ENCODE measurements at regions not wholly inside any gene's neighbourhood (a gene's known extent, or its start where the extent isn't known, plus 50 kb on each side); places are given as distances from the start of the nearest gene placed in this dataset.

DNA sequence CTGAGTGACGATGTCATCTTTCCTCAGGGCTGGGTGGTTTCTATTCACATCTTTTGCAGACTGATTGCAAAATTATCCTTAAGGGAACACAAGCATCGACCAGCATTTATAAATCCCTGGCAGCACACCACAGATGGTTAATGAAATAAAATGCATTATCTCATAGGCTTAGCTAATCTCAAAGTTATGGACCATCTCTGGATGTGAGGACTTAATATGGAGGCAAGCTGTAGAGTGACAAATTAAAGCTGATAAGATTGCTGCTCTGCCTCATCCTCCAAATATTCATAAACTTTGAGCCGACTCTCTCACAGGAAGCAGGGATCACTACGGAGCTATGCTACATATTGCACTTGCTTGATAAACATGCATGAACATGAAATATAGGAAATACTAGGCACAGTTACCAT lies 663.2 kb upstream of the RGMB start:
- no peak for ATAC-seq (replicated peaks in 1 of 2)
- peaks cover 0 to 2% of the 10 kb centered on the region in 2 donors for H3K9me3 Mint-ChIP-seq
- H3K4me1 Mint-ChIP-seq (ENCODE audit: low read depth): no peaks in the 10 kb centered on the region
- H3K4me3 Mint-ChIP-seq: no peak overlapping the region
- no peak for DNase-seq
- no peaks in the 10 kb centered on the region for H3K27me3 Mint-ChIP-seq (ENCODE audit: low read depth)
- no peak overlapping the region for H3K27ac Mint-ChIP-seq
- no peaks in the 10 kb centered on the region for H3K36me3 Mint-ChIP-seq (ENCODE audit: insufficient read depth in 2 of 2)

DNA sequence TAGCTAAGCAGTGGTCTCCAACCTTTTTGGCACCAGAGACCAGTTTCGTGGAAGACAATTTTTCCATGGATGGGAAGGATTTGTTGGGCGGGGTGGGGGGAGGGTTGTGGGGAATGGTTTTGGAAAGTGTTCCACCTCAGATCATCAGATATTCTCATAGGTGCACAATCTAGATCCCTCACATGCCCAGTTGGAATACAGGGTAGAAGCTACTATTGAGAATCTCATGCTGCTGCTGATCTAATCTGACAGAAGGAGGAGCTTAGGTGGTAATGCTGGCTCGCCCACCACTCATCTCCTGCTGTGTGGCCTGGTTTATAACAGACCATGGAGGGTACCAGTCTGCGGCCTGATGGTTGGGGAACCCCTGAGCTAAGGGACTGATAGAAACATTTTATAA lies 662.7 kb upstream of the RGMB start:
- DNase-seq: no peak
- Mint-ChIP-seq H3K27ac (no peak overlapping the region), H3K4me1 (ENCODE audit: low read depth) (no peaks in the 10 kb centered on the region), H3K27me3 (ENCODE audit: low read depth) (no peaks in the 10 kb centered on the region), H3K36me3 (ENCODE audit: insufficient read depth in 2 of 2) (no peaks in the 10 kb centered on the region), H3K9me3 (peaks cover 0 to 2% of the 10 kb centered on the region in 2 donors), H3K4me3 (no peak overlapping the region)
- ATAC-seq (replicated peaks in 1 of 2): no peak

DNA sequence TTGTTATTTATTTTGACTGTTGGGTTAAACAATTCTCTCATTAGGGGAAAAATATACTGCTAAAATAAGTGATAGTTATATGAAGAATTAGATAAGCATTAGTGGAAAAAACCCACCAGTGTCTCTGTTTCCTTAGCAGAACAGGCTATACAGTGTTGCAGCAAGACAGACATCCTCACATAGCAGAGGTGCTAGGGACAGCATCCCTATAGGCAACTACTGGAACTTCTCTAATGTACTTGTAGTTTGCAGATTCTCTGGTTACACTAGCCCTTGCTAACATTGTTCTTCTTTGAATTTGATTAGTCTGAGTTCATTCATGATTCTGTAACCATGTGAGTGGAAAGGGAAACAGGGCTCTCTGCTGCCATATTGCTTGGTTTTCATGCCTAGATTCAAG lies 661.8 kb upstream of the RGMB start:
- Mint-ChIP-seq H3K9me3 (peaks cover 0 to 2% of the 10 kb centered on the region in 2 donors), H3K27me3 (ENCODE audit: low read depth) (no peaks in the 10 kb centered on the region), H3K4me3 (no peak overlapping the region), H3K27ac (no peak overlapping the region), H3K36me3 (ENCODE audit: insufficient read depth in 2 of 2) (no peaks in the 10 kb centered on the region), H3K4me1 (ENCODE audit: low read depth) (no peaks in the 10 kb centered on the region)
- DNase-seq (no peak), ATAC-seq (replicated peaks in 1 of 2) (no peak)

DNA sequence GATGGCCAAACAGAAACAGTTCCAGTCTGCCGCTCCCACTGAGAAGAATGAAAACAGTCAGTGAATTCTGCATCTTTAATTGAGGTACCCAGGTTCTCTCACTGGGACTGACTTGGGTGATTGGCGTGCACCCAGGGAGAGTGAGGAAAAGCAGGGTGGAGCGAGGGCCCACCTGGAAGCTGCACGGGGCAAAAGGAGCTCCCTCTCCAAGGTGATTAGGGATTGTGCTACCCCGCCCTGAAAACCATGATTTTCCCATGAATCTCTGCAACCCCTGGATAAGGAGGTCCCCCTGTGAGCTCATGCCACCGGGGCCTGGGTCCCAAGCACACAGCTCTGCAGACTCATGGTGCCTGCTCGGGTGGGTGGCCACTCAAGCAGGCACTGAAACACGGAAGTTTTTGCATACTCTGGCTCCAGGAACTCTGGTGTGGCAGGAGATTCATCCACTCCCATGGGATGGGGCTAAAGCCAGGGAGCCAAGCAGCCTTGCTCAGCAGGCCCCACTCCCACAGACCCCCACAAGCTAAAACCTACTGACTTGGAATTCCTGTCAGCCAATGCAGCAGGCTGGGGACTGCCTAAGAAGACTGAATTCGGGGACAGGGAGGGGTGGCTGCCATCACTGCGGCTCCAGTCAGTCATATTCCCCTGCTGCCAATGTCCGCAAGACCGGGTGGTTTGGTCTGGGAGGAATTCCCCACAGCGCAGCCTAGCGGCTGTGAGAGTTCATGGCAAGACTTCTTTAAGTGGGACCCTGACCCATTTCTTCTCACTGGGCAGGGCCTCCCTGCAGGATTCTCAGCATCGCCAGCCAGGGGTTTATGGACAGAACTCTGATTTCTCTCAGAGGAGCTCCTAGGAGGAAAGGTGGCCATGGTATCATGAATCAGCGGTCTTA lies 652.2 kb upstream of the RGMB start:
- Mint-ChIP-seq H3K4me1 (ENCODE audit: low read depth) (no peaks in the 10 kb centered on the region), H3K27ac (no peak overlapping the region), H3K4me3 (no peak overlapping the region), H3K27me3 (ENCODE audit: low read depth) (no peaks in the 10 kb centered on the region), H3K36me3 (ENCODE audit: insufficient read depth in 2 of 2) (no peaks in the 10 kb centered on the region), H3K9me3 (peaks cover 0 to 2% of the 10 kb centered on the region in 2 donors)
- no peak for ATAC-seq (replicated peaks in 1 of 2)
- DNase-seq: no peak

DNA sequence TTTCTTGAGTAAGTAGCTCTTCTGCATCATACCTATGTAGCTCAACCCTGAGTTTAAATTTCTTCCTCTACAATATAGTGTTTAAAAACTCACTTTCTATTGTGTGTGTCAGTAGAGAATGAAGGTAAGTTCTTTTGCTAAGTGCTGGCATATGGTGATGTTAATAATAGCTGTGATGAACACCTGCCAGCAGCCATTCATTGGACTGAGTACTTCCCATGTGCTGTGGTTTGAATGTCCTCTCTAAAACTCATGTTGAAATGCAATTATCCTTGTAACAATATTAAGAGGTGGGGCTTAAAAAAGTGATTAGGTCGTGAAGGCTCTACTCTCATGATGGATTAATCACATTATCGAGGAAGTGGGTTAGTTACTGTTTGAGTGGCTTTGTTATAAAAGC lies 645.2 kb upstream of the RGMB start:
- H3K4me1 Mint-ChIP-seq (ENCODE audit: low read depth): no peaks in the 10 kb centered on the region
- H3K9me3 Mint-ChIP-seq: peaks cover 0 to 5% of the 10 kb centered on the region in 2 donors
- H3K27me3 Mint-ChIP-seq (ENCODE audit: low read depth): no peaks in the 10 kb centered on the region
- no peak for DNase-seq
- ATAC-seq (replicated peaks in 1 of 2): no peak
- H3K27ac Mint-ChIP-seq: no peak overlapping the region
- H3K36me3 Mint-ChIP-seq (ENCODE audit: insufficient read depth in 2 of 2): no peaks in the 10 kb centered on the region
- H3K4me3 Mint-ChIP-seq: no peak overlapping the region

DNA sequence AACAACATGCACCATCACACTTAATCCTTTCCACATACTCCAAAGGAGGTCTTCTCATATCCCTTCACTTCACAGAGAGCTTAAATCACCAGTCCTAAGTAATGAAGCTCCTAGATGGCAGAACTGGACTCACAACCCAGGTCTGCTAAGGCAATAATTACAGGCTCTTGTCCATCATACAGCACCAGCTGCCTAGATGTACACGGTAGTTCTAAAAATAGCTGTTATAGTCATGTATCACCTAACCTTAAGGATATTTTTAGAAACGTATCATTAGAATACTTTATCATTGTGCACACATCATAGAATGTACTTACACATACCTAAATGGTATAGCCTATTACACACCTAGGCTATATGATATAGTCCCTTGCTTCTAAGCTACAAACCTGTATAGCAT lies 644.6 kb upstream of the RGMB start:
- no peak for ATAC-seq (replicated peaks in 1 of 2)
- no peak for DNase-seq
- Mint-ChIP-seq H3K27ac (no peak overlapping the region), H3K27me3 (ENCODE audit: low read depth) (no peaks in the 10 kb centered on the region), H3K4me1 (ENCODE audit: low read depth) (no peaks in the 10 kb centered on the region), H3K4me3 (no peak overlapping the region), H3K36me3 (ENCODE audit: insufficient read depth in 2 of 2) (no peaks in the 10 kb centered on the region), H3K9me3 (peaks cover 0 to 5% of the 10 kb centered on the region in 2 donors)

DNA sequence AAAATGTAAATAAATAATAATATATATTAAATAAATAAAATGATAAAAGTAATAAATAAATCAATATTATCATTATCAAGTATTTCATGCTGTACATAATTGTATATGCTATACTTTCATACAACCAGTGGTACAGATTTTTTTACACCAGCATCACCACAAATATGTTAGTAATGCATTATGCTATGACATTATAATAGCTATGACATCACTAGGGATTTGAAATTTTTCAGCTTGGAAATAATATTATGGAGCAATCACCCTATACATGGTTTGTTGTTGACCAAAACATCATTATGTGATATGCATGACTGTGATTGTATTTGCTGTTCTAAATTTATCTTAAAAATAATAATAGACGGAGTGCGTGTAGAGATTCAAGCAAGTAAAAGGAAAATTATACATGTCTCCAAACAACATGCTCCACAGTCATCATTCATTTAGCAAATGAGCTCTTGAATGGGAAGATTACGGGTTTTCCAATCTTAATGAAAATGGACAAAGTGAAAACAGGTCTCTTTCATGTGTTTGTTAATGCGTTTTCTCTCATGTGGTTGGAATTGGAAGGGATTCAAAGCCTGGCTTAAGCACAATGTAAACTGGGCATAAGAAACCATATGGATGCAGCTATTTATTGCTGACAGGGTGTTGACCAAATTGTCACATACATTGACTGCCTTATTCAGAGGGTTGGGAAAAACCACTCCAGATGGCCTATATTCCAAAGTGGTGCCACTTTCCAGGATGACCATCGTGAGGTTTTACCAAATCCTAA lies 643.0 kb upstream of the RGMB start:
- H3K4me3 Mint-ChIP-seq: no peak overlapping the region
- DNase-seq: no peak
- no peak for ATAC-seq (replicated peaks in 1 of 2)
- H3K27me3 Mint-ChIP-seq (ENCODE audit: low read depth): no peaks in the 10 kb centered on the region
- peaks cover 0 to 3% of the 10 kb centered on the region in 2 donors for H3K9me3 Mint-ChIP-seq
- H3K27ac Mint-ChIP-seq: no peak overlapping the region
- H3K4me1 Mint-ChIP-seq (ENCODE audit: low read depth): no peaks in the 10 kb centered on the region
- H3K36me3 Mint-ChIP-seq (ENCODE audit: insufficient read depth in 2 of 2): no peaks in the 10 kb centered on the region

DNA sequence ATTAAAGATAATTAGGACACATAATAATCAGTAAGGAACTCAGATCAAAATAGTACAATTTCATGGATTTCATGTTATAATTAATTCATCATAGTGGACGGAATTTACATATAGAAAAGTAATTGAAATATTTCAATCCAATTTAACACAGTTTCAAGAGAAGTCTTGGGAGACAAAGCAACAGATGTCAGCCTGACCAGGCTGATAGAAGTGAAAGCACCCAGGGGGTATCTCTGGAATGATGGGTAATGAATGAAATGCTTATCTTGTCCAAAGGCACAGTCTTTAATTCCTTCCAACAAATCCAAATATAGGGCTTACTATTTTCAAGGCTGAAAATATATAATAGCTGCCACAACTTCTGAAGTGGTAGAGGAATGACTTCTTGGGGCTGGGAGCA lies 629.3 kb upstream of the RGMB start:
- DNase-seq (no peak), ATAC-seq (replicated peaks in 1 of 2) (no peak)
- no peaks in the 10 kb centered on the region for H3K27me3 Mint-ChIP-seq (ENCODE audit: low read depth)
- H3K27ac Mint-ChIP-seq: no peak overlapping the region
- no peaks in the 10 kb centered on the region for H3K4me1 Mint-ChIP-seq (ENCODE audit: low read depth)
- peaks cover 2% of the 10 kb centered on the region in 2 donors for H3K9me3 Mint-ChIP-seq
- no peak overlapping the region for H3K4me3 Mint-ChIP-seq
- no peaks in the 10 kb centered on the region for H3K36me3 Mint-ChIP-seq (ENCODE audit: insufficient read depth in 2 of 2)

DNA sequence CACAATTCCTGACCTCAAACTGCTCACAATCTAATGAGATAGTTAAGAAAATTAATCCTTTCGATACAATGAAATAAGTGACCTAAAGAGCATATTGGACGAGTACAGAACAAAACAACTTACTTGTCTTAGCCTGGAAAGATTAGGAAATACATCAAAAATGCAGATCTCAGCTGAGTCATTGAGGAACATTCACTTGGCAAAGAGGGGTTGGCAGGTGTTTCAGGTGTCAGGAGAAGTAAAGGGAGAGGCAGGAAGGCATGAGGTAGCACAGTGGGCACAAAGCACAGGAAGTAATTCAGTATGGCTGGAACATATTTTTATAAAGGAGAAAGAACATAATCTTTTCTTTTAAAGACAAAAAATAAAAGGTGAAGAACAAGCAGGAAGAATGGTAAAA lies 628.8 kb upstream of the RGMB start:
- no peak for ATAC-seq (replicated peaks in 1 of 2)
- Mint-ChIP-seq H3K27me3 (ENCODE audit: low read depth) (no peaks in the 10 kb centered on the region), H3K4me1 (ENCODE audit: low read depth) (no peaks in the 10 kb centered on the region), H3K27ac (no peak overlapping the region), H3K36me3 (ENCODE audit: insufficient read depth in 2 of 2) (no peaks in the 10 kb centered on the region), H3K4me3 (no peak overlapping the region), H3K9me3 (peaks cover 2% of the 10 kb centered on the region in 2 donors)
- DNase-seq: no peak

DNA sequence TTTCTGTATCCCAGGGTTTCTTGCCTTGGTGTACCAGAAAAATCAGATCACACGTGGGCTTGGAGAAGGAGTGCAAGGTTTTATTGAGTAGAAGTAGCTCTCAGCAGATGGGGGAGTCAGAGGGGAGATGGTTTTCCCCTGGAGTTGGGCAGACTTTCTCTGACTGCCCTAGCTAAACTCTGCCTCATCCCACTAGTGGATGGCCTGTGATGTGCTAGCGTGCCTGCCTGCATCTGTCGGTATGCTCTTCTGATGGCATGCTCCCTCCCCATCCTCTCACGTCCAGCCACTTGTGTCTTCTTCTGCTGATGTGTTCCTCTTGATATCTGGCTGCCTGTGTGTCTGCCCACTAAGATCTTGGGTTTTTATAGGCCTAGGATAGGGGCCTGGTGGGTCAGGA lies 616.1 kb upstream of the RGMB start:
- H3K27ac Mint-ChIP-seq: no peak overlapping the region
- no peak overlapping the region for H3K4me3 Mint-ChIP-seq
- H3K4me1 Mint-ChIP-seq (ENCODE audit: low read depth): no peaks in the 10 kb centered on the region
- H3K9me3 Mint-ChIP-seq: no peaks in the 10 kb centered on the region
- H3K36me3 Mint-ChIP-seq (ENCODE audit: insufficient read depth in 2 of 2): no peaks in the 10 kb centered on the region
- no peak for ATAC-seq (replicated peaks in 1 of 2)
- H3K27me3 Mint-ChIP-seq (ENCODE audit: low read depth): no peaks in the 10 kb centered on the region
- DNase-seq: no peak

DNA sequence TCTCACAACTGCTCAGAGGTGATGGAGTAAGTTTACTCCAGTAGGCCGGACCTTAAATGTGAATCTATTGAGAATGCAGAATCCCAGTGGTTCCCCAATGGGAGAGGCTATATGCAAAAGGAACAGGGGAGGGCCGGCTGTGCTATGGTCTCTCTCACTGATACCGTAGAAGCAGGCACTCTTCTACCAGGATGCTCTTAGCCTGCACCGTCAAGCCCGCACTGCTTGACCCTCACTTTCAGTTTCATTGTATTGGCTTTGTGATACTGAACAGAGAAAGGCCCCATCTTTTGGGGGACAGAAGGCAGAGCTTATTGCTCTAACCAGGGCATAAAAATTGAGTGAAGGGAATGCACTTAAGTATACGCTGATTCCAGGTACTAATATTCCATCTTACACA lies 615.0 kb upstream of the RGMB start:
- no peak for DNase-seq
- Mint-ChIP-seq H3K9me3 (no peaks in the 10 kb centered on the region), H3K4me1 (ENCODE audit: low read depth) (no peaks in the 10 kb centered on the region), H3K27ac (no peak overlapping the region), H3K36me3 (ENCODE audit: insufficient read depth in 2 of 2) (no peaks in the 10 kb centered on the region), H3K27me3 (ENCODE audit: low read depth) (no peaks in the 10 kb centered on the region), H3K4me3 (no peak overlapping the region)
- ATAC-seq (replicated peaks in 1 of 2): no peak

DNA sequence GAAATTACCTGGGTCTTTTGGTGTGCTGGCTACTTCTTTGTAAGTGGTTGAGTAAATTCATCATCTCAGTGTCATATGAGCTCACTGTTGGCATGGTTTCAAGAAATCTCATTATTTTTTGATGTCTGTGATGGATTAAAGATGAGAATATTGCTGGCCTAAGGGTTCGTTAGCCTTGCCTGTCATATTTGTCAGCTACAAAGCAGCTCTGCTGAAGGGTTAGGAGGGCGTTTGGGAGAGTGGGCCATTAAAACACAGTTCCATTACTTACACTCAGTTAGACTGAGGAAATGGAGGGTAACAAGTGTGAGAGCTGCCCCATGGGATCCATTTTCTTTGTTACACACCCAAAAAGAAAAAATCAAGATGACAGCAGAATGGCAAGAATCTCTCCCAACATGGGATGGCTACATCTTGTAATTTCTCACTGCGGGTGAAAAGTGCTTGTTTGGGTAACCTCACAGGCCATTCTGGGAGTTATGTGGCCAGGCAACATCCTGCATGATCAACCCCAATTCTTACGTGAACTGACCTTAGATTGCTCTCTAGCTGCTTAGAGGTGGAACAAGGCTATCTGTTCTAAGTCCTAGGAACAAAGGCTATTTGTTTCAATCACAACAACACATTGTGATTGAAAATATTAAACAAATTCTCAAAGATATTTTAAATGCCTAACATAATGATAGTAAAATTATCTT lies 609.5 kb upstream of the RGMB start:
- H3K9me3 Mint-ChIP-seq: no peaks in the 10 kb centered on the region
- H3K27ac Mint-ChIP-seq: no peak overlapping the region
- no peak for DNase-seq
- H3K4me3 Mint-ChIP-seq: no peak overlapping the region
- H3K27me3 Mint-ChIP-seq (ENCODE audit: low read depth): no peaks in the 10 kb centered on the region
- ATAC-seq (replicated peaks in 1 of 2): no peak
- H3K36me3 Mint-ChIP-seq (ENCODE audit: insufficient read depth in 2 of 2): no peaks in the 10 kb centered on the region
- H3K4me1 Mint-ChIP-seq (ENCODE audit: low read depth): no peaks in the 10 kb centered on the region

DNA sequence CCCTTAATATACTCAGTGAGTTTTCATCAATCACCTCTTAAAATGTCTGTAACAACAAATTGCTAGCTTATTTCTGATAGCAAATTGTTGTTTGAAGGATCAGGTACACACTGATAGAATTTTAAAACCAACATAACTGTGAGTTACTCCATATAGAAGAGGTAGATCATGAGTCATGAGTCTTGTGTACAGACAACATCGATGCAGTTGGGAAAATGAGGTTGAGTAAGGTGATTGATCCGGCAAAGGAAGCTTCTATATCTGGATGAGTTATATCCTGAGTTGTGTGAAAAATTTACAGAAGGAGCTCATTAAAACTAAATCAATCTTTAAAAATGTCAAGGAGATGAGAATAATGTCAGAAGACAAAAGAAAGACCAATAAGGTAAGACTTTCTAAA lies 604.6 kb upstream of the RGMB start:
- H3K4me1 Mint-ChIP-seq (ENCODE audit: low read depth): no peaks in the 10 kb centered on the region
- H3K36me3 Mint-ChIP-seq (ENCODE audit: insufficient read depth in 2 of 2): no peaks in the 10 kb centered on the region
- H3K27ac Mint-ChIP-seq: no peak overlapping the region
- H3K9me3 Mint-ChIP-seq: no peaks in the 10 kb centered on the region
- DNase-seq (no peak), ATAC-seq (replicated peaks in 1 of 2) (no peak)
- no peaks in the 10 kb centered on the region for H3K27me3 Mint-ChIP-seq (ENCODE audit: low read depth)
- no peak overlapping the region for H3K4me3 Mint-ChIP-seq
